HFFc6 (cell line): ENCODE measurements at regions not wholly inside any gene's neighbourhood (a gene's known extent, or its start where the extent isn't known, plus 50 kb on each side); places are given as distances from the start of the nearest gene placed in this dataset.

Source experiments
- DNase-seq: peaks from one replicate; pipeline ENCODE4 v3.0.0-alpha.2; 2018
- H3K27ac Mint-ChIP-seq: 2 replicates; pipeline ENCODE4 v1.8.0; 2020; ENCODE audit warnings: mild to moderate bottlenecking, mixed read lengths
- H3K27me3 Mint-ChIP-seq: 2 replicates; pipeline ENCODE4 v1.8.0; 2021; ENCODE audit warnings: mild to moderate bottlenecking, moderate library complexity, mixed read lengths; ENCODE audit not compliant: insufficient read depth
- H3K36me3 Mint-ChIP-seq: 2 replicates; pipeline ENCODE4 v1.8.0; 2021; ENCODE audit warnings: low read depth, mixed read lengths
- H3K4me1 Mint-ChIP-seq: 2 replicates; pipeline ENCODE4 v1.8.0; 2020; ENCODE audit warnings: low read depth, mixed read lengths
- H3K4me3 Mint-ChIP-seq: 2 replicates; pipeline ENCODE4 v1.8.0; 2020; ENCODE audit warnings: mild to moderate bottlenecking, moderate library complexity, mixed read lengths
- H3K9me3 Mint-ChIP-seq: 2 replicates; pipeline ENCODE4 v1.8.0; 2020; ENCODE audit warnings: mild to moderate bottlenecking, mixed read lengths
- TF ChIP-seq, protein P1 (sequence below): fragments of 200-600 bp; sonication (generic); IDR thresholded peaks from 2 replicates; pipeline ENCODE4 v1.5.0; 2021; ENCODE audit warnings: antibody characterized with exemption, mild to moderate bottlenecking

DNA sequence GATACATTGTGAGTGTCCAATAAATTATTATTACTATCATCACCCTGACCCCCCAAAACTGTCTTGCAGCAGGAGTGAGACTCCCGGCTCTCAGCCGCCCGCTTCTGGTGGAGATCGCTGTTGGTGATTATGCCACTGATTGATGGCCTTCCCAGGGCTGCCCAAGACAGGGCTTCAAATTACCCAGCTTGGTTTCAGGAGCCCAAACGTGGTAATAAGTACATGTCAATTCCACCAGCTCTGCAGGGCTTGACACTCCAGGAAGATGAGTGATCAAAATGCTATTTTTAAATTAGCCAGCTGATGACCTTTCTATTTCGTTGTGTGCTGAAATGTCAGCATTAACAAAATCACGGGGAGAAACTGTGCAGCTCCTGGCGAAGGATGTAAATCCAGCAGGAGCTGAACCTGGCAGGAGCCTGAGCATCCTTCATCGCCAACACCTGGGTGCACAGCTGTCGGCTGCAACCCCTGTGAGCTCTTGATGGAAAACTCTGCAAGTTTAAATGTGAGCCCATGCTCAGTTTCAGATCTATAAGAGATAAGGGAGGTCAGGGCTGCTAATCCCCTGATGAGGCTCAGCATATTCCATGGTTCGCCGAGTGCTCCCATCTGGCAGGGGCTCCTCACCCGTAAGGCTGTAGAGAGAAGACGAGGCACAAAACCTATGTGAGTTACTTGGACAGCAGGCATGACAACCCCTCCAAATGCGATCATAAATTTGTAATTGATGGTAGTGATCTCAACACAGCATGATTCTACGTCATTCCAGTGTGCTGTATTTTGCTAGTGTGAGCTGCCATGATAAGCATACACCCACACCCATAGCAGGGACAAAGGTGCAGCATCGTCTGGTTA, 446.3 kb downstream of the TCERG1L start:
- DNase-seq: no peak
- Mint-ChIP-seq H3K36me3 (peaks cover 19% of the 10 kb centered on the region), H3K4me3 (no peak overlapping the region), H3K9me3 (peaks cover 84% of the 10 kb centered on the region), H3K27ac (no peak overlapping the region), H3K4me1 (no peaks in the 10 kb centered on the region), H3K27me3 (peaks cover 6% of the 10 kb centered on the region; the same call in 1 of the 2 replicates)
- TF ChIP-seq, protein P1, sequence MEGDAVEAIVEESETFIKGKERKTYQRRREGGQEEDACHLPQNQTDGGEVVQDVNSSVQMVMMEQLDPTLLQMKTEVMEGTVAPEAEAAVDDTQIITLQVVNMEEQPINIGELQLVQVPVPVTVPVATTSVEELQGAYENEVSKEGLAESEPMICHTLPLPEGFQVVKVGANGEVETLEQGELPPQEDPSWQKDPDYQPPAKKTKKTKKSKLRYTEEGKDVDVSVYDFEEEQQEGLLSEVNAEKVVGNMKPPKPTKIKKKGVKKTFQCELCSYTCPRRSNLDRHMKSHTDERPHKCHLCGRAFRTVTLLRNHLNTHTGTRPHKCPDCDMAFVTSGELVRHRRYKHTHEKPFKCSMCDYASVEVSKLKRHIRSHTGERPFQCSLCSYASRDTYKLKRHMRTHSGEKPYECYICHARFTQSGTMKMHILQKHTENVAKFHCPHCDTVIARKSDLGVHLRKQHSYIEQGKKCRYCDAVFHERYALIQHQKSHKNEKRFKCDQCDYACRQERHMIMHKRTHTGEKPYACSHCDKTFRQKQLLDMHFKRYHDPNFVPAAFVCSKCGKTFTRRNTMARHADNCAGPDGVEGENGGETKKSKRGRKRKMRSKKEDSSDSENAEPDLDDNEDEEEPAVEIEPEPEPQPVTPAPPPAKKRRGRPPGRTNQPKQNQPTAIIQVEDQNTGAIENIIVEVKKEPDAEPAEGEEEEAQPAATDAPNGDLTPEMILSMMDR: no peak

DNA sequence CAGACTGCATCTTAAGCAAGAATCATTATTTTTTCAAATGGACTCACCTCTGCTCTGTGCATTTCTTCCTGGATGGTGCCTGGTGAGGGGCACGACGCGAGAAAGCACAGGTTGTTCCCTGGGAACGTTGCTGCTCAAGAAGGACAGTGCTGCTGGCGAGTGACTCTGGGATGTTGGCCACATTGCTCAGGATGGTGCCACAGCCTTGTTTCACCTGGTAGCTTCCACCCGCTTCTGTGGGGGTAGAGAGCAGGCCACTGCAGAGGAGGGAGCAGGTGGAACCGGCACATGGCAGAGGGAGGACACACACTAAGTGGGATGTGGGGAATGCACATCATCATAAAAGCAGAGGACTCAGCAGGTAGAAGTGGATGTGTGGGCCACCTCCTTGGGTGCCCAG, 444.7 kb downstream of the TCERG1L start:
- peaks cover 7% of the 10 kb centered on the region for H3K27me3 Mint-ChIP-seq
- no peak overlapping the region for H3K27ac Mint-ChIP-seq
- DNase-seq: no peak
- H3K4me3 Mint-ChIP-seq: no peak overlapping the region
- peaks cover 87% of the 10 kb centered on the region for H3K9me3 Mint-ChIP-seq
- H3K36me3 Mint-ChIP-seq: peaks cover 11% of the 10 kb centered on the region
- no peaks in the 10 kb centered on the region for H3K4me1 Mint-ChIP-seq
- TF ChIP-seq, protein P1: no peak

DNA sequence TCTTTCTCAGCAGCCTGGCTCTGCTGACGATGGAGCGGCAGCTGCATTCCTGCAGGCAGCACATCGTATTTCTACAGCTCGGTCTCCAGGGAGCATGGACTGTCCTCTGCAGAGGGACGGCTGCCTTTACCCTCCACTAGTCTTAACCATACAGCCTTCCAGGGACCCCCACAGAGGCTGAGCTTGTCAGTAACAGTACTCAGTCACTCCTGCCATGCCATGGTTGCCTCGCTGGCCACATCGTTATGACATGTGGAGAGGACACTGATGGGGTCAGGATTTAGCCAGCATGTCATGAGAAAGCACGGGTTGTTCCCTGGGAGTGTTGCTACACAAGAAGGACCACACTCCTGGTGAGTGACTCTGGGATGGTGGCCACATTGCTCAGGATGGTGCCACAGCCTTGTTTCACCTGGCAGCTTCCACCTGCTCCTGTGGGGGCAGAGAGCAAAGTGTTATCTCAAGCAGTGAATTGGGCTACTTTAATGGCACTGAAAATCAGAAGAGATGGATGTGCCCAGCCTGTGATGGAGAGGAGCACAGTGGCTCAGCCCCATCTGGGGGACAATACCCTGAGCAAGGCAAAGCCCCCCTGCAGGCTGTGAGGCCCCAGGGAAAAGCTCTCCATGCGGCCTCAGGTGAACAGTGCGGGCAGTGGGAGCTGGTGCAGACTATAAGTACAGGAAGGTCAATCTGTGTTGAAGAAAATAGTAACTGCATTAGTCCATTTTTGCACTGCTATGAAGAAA, 443.9 kb downstream of the TCERG1L start:
- H3K4me3 Mint-ChIP-seq: no peak overlapping the region
- H3K36me3 Mint-ChIP-seq: peaks cover 11% of the 10 kb centered on the region
- H3K27me3 Mint-ChIP-seq: peaks cover 10% of the 10 kb centered on the region
- H3K27ac Mint-ChIP-seq: no peak overlapping the region
- TF ChIP-seq, protein P1: no peak
- H3K4me1 Mint-ChIP-seq: no peaks in the 10 kb centered on the region
- no peak for DNase-seq
- H3K9me3 Mint-ChIP-seq: peaks cover 83% of the 10 kb centered on the region

DNA sequence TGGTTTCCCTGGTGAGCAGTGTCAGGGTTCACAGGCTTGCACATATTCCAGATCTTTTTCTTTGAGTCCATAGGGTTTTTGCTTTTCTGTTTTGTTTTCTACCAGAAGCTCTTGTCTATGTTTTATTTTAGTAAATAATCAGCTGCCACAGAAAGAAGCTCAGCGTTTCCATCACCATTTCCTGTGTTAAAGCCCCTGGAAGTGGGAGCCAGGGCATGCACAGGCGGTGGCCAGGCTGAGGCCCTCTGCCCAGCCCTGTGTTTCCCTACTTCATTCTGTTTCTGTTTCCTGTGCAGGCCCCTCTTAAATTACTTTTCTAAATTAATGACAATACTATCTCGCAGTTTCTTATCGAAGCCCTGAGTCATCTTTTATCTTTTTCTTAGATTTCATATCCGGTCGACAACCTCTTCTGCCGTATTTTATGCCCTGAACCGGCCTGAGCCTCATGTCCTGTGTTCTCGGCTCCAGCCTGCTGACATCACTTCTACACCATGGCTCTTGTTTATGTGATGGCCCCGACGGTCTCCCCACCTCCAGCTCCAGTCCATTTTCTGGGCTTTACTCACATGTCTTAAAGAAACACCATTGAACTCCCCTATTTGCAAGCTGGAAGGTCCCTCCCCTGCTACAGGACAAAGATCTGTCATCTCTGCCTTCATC, 442.2 kb downstream of the TCERG1L start:
- Mint-ChIP-seq H3K9me3 (peaks cover 73% of the 10 kb centered on the region), H3K36me3 (peaks cover 5% of the 10 kb centered on the region; the same call in 1 of the 2 replicates), H3K27ac (no peak overlapping the region), H3K4me1 (no peaks in the 10 kb centered on the region), H3K4me3 (no peak overlapping the region), H3K27me3 (peaks cover 7% of the 10 kb centered on the region)
- TF ChIP-seq, protein P1: no peak
- no peak for DNase-seq

DNA sequence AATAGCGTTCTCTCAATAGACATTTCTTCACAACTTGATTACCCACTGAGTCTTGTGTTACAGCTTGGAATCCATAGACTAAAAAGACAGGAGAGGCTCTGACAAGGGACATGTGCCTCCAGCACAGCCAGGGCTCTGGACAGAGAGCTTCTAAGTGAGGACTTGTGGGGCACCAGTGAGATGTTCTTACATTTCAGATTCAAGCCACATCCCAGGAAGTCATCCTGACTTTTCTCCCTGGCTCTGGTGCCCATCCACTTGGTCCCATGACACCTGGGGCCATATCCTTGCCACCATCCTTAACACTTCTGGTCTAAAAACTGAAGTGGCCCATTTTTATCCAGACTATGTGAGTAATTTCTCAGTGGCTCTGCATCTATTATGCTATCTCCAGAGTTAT, 440.1 kb downstream of the TCERG1L start:
- Mint-ChIP-seq H3K4me3 (no peak overlapping the region), H3K27me3 (peaks cover 7% of the 10 kb centered on the region), H3K36me3 (peaks cover 8% of the 10 kb centered on the region), H3K27ac (no peak overlapping the region), H3K9me3 (peaks cover 68% of the 10 kb centered on the region), H3K4me1 (no peaks in the 10 kb centered on the region)
- DNase-seq: no peak
- TF ChIP-seq, protein P1: no peak
